SK-N-MC (cell line): ENCODE measurements at regions not wholly inside any gene's neighbourhood (a gene's known extent, or its start where the extent isn't known, plus 50 kb on each side); places are given as distances from the start of the nearest gene placed in this dataset.

Source experiments
- DNase-seq: peaks from one replicate; pipeline ENCODE4 v3.0.0-alpha.2; 2011; ENCODE audit warnings: low read depth, low spot score
- H3K27ac ChIP-seq: fragments of 200-600 bp; sonication (generic); 2 replicates; pipeline ENCODE4 v1.5.1; 2016; ENCODE audit warnings: mixed run types
- H3K36me3 ChIP-seq: fragments of 200-600 bp; sonication (generic); 2 replicates; pipeline ENCODE4 v1.6.1; 2017; ENCODE audit warnings: antibody characterized with exemption, low read length, mixed read lengths; ENCODE audit not compliant: insufficient read depth
- H3K4me3 ChIP-seq: fragments of 200-600 bp; sonication (generic); 2 replicates; pipeline ENCODE4 v1.5.1; 2016
- H3K9ac ChIP-seq: fragments of 200-600 bp; sonication (generic); 2 replicates; pipeline ENCODE4 v1.8.0; 2017; ENCODE audit warnings: mixed run types, mixed read lengths; ENCODE audit not compliant: insufficient read length
- H3K9me3 ChIP-seq: fragments of 200-600 bp; sonication (generic); 2 replicates; pipeline ENCODE4 v1.6.1; 2017; ENCODE audit warnings: low read depth, mild to moderate bottlenecking, antibody characterized with exemption, low read length, moderate library complexity, mixed read lengths
- EZH2 ChIP-seq: fragments of 200-600 bp; sonication (generic); IDR thresholded peaks from one replicate; pipeline ENCODE4 v1.6.1; 2017; ENCODE audit warnings: antibody characterized with exemption
- FOXP2 ChIP-seq: optimal IDR thresholded peaks from 2 replicates; pipeline ENCODE3; 2011; ENCODE audit warnings: mild to moderate bottlenecking, moderate library complexity; ENCODE audit not compliant: insufficient read depth; ENCODE audit errors: extremely low read length, control extremely low read depth
- POLR2AphosphoS5 ChIP-seq: IDR thresholded peaks from 2 replicates; pipeline ENCODE4 v1.6.1; 2012; ENCODE audit warnings: mild to moderate bottlenecking, low read depth, low read length, borderline replicate concordance

GRCh38 chr10:36564433-36564832, 561.0 kb upstream of the ANKRD30A start:
- no peak overlapping the region for H3K9ac ChIP-seq
- TF ChIP-seq FOXP2 (no peak), POLR2AphosphoS5 (no peak), EZH2 (no peak)
- DNase-seq: no peak
- H3K4me3 ChIP-seq: no peak overlapping the region
- no peaks in the 10 kb centered on the region for H3K36me3 ChIP-seq
- H3K9me3 ChIP-seq: no peaks in the 10 kb centered on the region
- no peak overlapping the region for H3K27ac ChIP-seq

- Histone ChIP-seq H3K36me3 (no peaks in the 10 kb centered on the region), H3K27ac (no peak overlapping the region), H3K4me3 (no peak overlapping the region), H3K9ac (no peak overlapping the region), H3K9me3 (no peaks in the 10 kb centered on the region)
- DNase-seq: no peak
- TF ChIP-seq POLR2AphosphoS5 (no peak), EZH2 (no peak), FOXP2 (no peak)
Measured at GRCh38 chr10:36559412-36560400, 565.7 kb upstream of the ANKRD30A start.

DNA sequence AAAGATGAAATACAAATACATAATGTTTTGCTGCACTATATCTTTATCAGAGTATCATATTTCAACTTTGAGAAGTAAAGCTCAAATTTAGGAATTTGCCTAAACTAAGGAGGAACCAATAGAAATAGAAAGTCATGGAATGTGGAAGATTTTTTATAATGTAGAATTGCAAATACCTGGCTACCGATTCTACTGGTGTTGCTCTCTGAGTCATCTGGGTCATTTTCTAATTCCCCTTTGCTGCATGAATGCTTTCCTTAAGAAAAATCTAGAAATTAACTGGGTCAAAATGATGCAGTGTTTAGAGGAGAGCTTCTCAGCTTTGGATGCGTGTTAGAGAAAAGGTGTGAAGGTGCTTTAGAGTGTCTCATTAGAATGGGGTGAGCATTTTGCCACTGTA, 568.9 kb upstream of the ANKRD30A start:
- no peaks in the 10 kb centered on the region for H3K36me3 ChIP-seq
- no peak overlapping the region for H3K27ac ChIP-seq
- H3K9me3 ChIP-seq: no peaks in the 10 kb centered on the region
- no peak overlapping the region for H3K4me3 ChIP-seq
- no peak for DNase-seq
- H3K9ac ChIP-seq: no peak overlapping the region
- TF ChIP-seq POLR2AphosphoS5 (no peak), FOXP2 (no peak), EZH2 (no peak)

DNA sequence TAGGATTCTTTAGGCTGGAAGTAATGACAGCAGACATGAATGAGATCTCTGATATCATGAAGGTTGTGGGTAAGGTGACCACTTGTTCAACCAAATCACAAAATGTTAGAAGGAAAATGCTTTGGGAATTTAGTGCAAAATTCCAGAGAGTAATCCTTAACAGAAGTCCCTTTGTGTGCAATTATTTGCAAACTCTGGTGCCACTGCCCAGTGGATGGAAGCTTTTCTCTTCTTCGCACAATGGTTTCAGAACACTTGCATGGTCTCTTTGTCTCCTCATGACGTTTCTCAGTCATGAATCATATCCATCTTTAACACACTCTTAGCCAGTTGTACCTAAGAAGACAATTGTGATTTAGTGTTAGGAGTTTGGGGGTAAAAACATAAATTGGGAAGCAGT, 570.4 kb upstream of the ANKRD30A start:
- Histone ChIP-seq H3K4me3 (no peak overlapping the region), H3K27ac (no peak overlapping the region), H3K9me3 (no peaks in the 10 kb centered on the region), H3K9ac (no peak overlapping the region), H3K36me3 (no peaks in the 10 kb centered on the region)
- TF ChIP-seq FOXP2: no peak
- TF ChIP-seq EZH2: no peak
- no peak for TF ChIP-seq POLR2AphosphoS5
- no peak for DNase-seq

- H3K9ac ChIP-seq: no peak overlapping the region
- H3K9me3 ChIP-seq: no peaks in the 10 kb centered on the region
- TF ChIP-seq FOXP2: no peak
- no peak overlapping the region for H3K4me3 ChIP-seq
- H3K27ac ChIP-seq: no peak overlapping the region
- no peaks in the 10 kb centered on the region for H3K36me3 ChIP-seq
- no peak for DNase-seq
Measured at GRCh38 chr10:36547965-36548364, 577.4 kb upstream of the ANKRD30A start.

DNA sequence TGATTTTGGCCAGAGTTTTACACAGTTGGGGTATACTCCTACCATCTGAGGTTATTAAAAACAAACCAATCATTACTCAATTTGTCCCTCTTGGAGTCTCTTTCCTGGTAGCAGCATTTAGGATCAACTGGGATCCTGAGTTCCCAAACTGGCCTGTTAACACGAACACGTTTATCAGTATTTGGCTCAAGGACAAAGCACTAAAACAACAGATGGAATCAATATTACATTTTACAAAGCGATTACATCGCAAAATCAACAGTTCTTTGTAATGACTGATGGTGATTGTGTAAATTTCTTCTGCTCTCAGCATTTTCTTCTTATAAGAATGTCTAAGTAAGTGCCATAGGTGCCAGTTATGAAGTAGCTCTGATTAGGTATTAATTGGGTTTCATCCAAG, 582.9 kb upstream of the ANKRD30A start:
- H3K9ac ChIP-seq: no peak overlapping the region
- H3K36me3 ChIP-seq: no peaks in the 10 kb centered on the region
- no peak overlapping the region for H3K4me3 ChIP-seq
- no peak for DNase-seq
- no peak overlapping the region for H3K27ac ChIP-seq
- TF ChIP-seq EZH2 (no peak), FOXP2 (no peak), POLR2AphosphoS5 (no peak)
- H3K9me3 ChIP-seq: no peaks in the 10 kb centered on the region

DNA sequence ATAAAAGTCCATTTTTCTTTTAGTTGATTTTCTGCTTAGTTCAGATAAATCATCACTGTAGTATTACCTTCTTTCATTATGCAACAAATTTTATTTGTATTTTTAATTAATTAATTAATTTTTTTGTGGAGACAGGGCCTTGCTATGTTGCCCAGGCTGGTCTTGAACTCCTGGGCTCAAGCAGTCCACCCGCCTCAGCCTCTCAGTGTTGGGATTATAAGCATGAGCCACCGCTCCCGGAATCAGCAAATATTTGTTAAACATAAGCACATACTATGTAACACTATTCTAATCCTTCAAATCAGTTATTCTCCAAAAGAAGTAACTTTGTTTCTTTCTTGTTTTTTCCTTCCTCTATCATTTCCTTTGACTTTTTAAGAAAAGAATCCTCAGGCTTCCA, 584.8 kb upstream of the ANKRD30A start:
- DNase-seq: no peak
- H3K9ac ChIP-seq: no peak overlapping the region
- no peak for TF ChIP-seq EZH2
- no peaks in the 10 kb centered on the region for H3K36me3 ChIP-seq
- no peaks in the 10 kb centered on the region for H3K9me3 ChIP-seq
- no peak overlapping the region for H3K4me3 ChIP-seq
- no peak overlapping the region for H3K27ac ChIP-seq

DNA sequence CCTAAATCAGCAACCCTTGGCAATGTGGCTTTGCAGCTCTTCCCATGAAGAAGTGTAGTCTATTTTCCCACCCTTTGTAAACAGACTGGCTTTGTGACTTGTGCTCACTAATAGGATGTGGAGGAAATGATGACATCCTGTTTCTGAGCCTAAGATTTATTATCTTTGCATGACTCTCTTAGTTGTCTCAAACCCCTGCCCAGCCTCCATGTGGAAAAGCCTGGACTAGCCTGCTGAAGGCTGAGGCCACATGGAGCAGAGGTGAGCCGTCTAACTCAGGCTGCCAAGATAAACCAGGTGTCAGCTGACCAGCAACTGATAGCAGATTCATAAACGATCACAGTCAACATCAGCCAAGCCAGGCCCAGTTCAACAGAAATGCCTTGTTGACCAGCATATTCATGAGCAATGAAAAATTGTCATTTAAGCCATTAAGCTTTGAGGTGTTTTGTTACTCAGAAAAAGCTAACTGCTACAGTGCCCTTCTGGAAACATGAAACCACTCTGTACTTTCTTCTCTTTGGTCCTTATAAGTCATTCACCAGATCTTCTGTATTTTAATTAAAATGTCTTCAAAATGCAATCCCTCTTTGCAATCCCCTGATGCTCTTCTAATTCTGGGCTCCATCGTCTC, 586.3 kb upstream of the ANKRD30A start:
- H3K27ac ChIP-seq: no peak overlapping the region

GRCh38 chr10:36534471-36535002, 590.9 kb upstream of the ANKRD30A start:
- Histone ChIP-seq H3K4me3 (peak overlapping the region; percentile 55), H3K9me3 (no peaks in the 10 kb centered on the region), H3K9ac (no peak overlapping the region), H3K36me3 (no peaks in the 10 kb centered on the region), H3K27ac (peak overlapping the region; percentile 56)
- no peak for DNase-seq
- no peak for TF ChIP-seq FOXP2
- TF ChIP-seq EZH2: no peak
- TF ChIP-seq POLR2AphosphoS5: no peak

More for the DNA sequence above, 586.3 kb upstream of the ANKRD30A start:
- Histone ChIP-seq H3K9me3 (no peaks in the 10 kb centered on the region), H3K9ac (no peak overlapping the region), H3K4me3 (no peak overlapping the region), H3K36me3 (no peaks in the 10 kb centered on the region)
- no peak for DNase-seq
- TF ChIP-seq FOXP2 (no peak), EZH2 (no peak), POLR2AphosphoS5 (no peak)
